H1 (cell line): ENCODE measurements at regions not wholly inside any gene's neighbourhood (a gene's known extent, or its start where the extent isn't known, plus 50 kb on each side); places are given as distances from the start of the nearest gene placed in this dataset.

ENCODE experiments used
- ASH2L ChIP-seq: fragments of 200-600, 300-600 bp; sonication (generic); IDR thresholded peaks from one replicate; pipeline ENCODE4 v1.7.1; 2017; ENCODE audit warnings: low read length
- CEBPB ChIP-seq: IDR thresholded peaks from 2 replicates; pipeline ENCODE4 v1.6.1; 2012; ENCODE audit warnings: low read depth, low read length
- CREB1 ChIP-seq: IDR thresholded peaks from 2 replicates; pipeline ENCODE4 v1.6.1; 2012; ENCODE audit warnings: inconsistent platforms
- EZH2 ChIP-seq: fragments of 200-600 bp; sonication (generic); IDR thresholded peaks from 2 replicates; pipeline ENCODE4 v1.7.1; 2012; ENCODE audit warnings: low read depth, mild to moderate bottlenecking, moderate library complexity, low read length, inconsistent platforms; ENCODE audit not compliant: severe bottlenecking
- NRF1 ChIP-seq: IDR thresholded peaks from 2 replicates; pipeline ENCODE4 v1.6.1; 2011; ENCODE audit warnings: mild to moderate bottlenecking, low read depth, low read length, improper control_type of control experiment
- POLR2A ChIP-seq, 2 experiments: IDR thresholded peaks; 1 replicate in 1 of 2; 2 replicates in 1 of 2; pipeline ENCODE4 v1.6.1; 2011; ENCODE audit warnings: low read depth in 2 of 2, low read length in 2 of 2, mild to moderate bottlenecking in 2 of 2; ENCODE audit errors: control extremely low read depth in 1 of 2
- POLR2AphosphoS5 ChIP-seq: IDR thresholded peaks from 2 replicates; pipeline ENCODE4 v1.6.1; 2011; ENCODE audit warnings: low read depth, low read length
- RXRA ChIP-seq: IDR thresholded peaks from 2 replicates; pipeline ENCODE4 v1.6.1; 2011; ENCODE audit warnings: low read depth, mild to moderate bottlenecking, low read length, moderate library complexity; ENCODE audit not compliant: insufficient read depth
- SP2 ChIP-seq: IDR thresholded peaks from 2 replicates; pipeline ENCODE4 v1.6.1; 2012; ENCODE audit warnings: mild to moderate bottlenecking, low read length, inconsistent platforms
- SP4 ChIP-seq: IDR thresholded peaks from 2 replicates; pipeline ENCODE4 v1.6.1; 2012; ENCODE audit warnings: low read length, inconsistent platforms
- TAF7 ChIP-seq: optimal IDR thresholded peaks from 2 replicates; pipeline ENCODE3; 2011; ENCODE audit warnings: low read depth, mild to moderate bottlenecking, inconsistent platforms, low read length, moderate library complexity, borderline replicate concordance
- YY1 ChIP-seq: IDR thresholded peaks from 2 replicates; pipeline ENCODE4 v1.6.1; 2011; ENCODE audit warnings: low read depth, mild to moderate bottlenecking, low read length
- TF ChIP-seq, protein P1 (sequence below), 3 experiments: IDR thresholded peaks; 1 replicate in 2 of 3; 2 replicates in 1 of 3; pipeline versions ENCODE4 v1.5.1 to v1.6.1; 2011; ENCODE audit warnings: low read length in 3 of 3, mild to moderate bottlenecking in 3 of 3, inconsistent platforms in 2 of 3, low read depth in 1 of 3, moderate library complexity in 1 of 3; ENCODE audit not compliant: insufficient read depth in 1 of 3; ENCODE audit errors: control extremely low read depth in 1 of 3
- TF ChIP-seq, protein P2 (sequence below): IDR thresholded peaks from 2 replicates; pipeline ENCODE4 v1.6.1; 2011; ENCODE audit warnings: low read length, improper control_type of control experiment

DNA sequence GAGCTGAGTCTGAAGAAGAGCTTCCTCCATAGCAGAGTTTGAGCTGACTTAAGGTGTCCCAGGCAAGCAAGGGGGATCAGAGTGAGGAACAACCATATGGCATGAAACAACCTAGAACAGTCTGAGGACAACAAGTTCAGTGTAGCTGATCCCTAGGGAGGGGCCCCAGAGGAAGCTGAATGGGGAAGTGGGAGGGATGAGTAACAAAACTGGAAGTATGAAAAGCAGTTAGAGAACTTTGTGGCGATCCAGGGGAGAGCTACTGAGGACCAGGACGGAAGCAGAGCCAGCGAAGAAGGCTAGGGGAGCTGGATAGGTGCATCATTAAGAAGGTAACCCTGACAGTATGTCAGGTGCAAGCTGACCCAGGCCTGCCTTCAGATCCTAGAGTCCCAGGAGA, 580.8 kb downstream of the BNC2 start:
- TF ChIP-seq POLR2A (IDR thresholded peaks at IDR 0.05; ENCODE audit: control extremely low read depth in 1 of 2, low read depth in 2 of 2, low read length in 2 of 2) (no peak), POLR2AphosphoS5 (no peak), TAF7 (no peak), YY1 (no peak), SP2 (no peak), ASH2L (no peak), CEBPB (no peak), EZH2 (no peak), CREB1 (no peak), SP4 (no peak), NRF1 (no peak), RXRA (no peak)
- TF ChIP-seq, protein P1, sequence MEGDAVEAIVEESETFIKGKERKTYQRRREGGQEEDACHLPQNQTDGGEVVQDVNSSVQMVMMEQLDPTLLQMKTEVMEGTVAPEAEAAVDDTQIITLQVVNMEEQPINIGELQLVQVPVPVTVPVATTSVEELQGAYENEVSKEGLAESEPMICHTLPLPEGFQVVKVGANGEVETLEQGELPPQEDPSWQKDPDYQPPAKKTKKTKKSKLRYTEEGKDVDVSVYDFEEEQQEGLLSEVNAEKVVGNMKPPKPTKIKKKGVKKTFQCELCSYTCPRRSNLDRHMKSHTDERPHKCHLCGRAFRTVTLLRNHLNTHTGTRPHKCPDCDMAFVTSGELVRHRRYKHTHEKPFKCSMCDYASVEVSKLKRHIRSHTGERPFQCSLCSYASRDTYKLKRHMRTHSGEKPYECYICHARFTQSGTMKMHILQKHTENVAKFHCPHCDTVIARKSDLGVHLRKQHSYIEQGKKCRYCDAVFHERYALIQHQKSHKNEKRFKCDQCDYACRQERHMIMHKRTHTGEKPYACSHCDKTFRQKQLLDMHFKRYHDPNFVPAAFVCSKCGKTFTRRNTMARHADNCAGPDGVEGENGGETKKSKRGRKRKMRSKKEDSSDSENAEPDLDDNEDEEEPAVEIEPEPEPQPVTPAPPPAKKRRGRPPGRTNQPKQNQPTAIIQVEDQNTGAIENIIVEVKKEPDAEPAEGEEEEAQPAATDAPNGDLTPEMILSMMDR (IDR thresholded peaks at IDR 0.05; ENCODE audit: control extremely low read depth in 1 of 3, insufficient read depth in 1 of 3, low read depth in 1 of 3, low read length in 3 of 3), result no peak
- TF ChIP-seq, protein P2, sequence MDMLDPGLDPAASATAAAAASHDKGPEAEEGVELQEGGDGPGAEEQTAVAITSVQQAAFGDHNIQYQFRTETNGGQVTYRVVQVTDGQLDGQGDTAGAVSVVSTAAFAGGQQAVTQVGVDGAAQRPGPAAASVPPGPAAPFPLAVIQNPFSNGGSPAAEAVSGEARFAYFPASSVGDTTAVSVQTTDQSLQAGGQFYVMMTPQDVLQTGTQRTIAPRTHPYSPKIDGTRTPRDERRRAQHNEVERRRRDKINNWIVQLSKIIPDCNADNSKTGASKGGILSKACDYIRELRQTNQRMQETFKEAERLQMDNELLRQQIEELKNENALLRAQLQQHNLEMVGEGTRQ, result no peak
